Activated B cell treated with CpG ODN at 0.5 μM for 24 hours (primary cell): ENCODE measurements at regions not wholly inside any gene's neighbourhood (a gene's known extent, or its start where the extent isn't known, plus 50 kb on each side); places are given as distances from the start of the nearest gene placed in this dataset.
"Not testable (repeated sequence)": the region's sequence is repeated elsewhere in the genome, so short reads cannot be mapped to it uniquely, and the experiment has no call there.

Experiments
- ATAC-seq: fragments of 200-7000 bp; cut with Tn5 transposase; one replicate; pipeline ENCODE4 v1.10.0; 2021; ENCODE audit warnings: low read depth, mild to moderate bottlenecking, moderate library complexity
- CTCF ChIA-PET: fragments of 350-600 bp; sonication (Branson Sonifier 250); formaldehyde crosslinking; loops from one replicate; lab custom pipeline; 2021; ENCODE audit warnings: antibody characterized with exemption; lab: Charles Lee
- POLR2A ChIA-PET: fragments of 350-600 bp; sonication (Branson Sonifier 250); formaldehyde crosslinking; loops from one replicate; lab custom pipeline; 2021; ENCODE audit warnings: antibody characterized with exemption; lab: Charles Lee
- DNase-seq: peaks from one replicate; pipeline ENCODE4 v3.0.0; 2022
- H3K27ac Mint-ChIP-seq: one replicate; pipeline ENCODE4 v1.8.0; 2020; ENCODE audit warnings: mixed read lengths
- H3K27me3 Mint-ChIP-seq: one replicate; pipeline ENCODE4 v1.8.0; 2021; ENCODE audit warnings: mixed read lengths
- H3K36me3 Mint-ChIP-seq: one replicate; pipeline ENCODE4 v1.8.0; 2021; ENCODE audit warnings: low read depth, mixed read lengths
- H3K4me1 Mint-ChIP-seq: one replicate; pipeline ENCODE4 v1.8.0; 2021; ENCODE audit warnings: mixed read lengths
- H3K4me3 Mint-ChIP-seq: one replicate; pipeline ENCODE4 v1.8.0; 2020; ENCODE audit warnings: mild to moderate bottlenecking, mixed read lengths
- H3K9me3 Mint-ChIP-seq: one replicate; pipeline ENCODE4 v1.8.0; 2020; ENCODE audit warnings: mixed read lengths
- CTCF ChIP-seq: fragments of 200-600 bp; IDR thresholded peaks from one replicate; pipeline ENCODE4 v1.8.0; 2022; ENCODE audit warnings: antibody characterized with exemption, mild to moderate bottlenecking
- intact Hi-C: fragments of 100-400 bp; cut with micrococcal nuclease; formaldehyde crosslinking; loops from one replicate; pipeline ENCODE4 v1.15.1; 2024

- POLR2A ChIA-PET, result no interaction called here
- no peak for ATAC-seq
- no peaks in the 10 kb centered on the region for H3K4me1 Mint-ChIP-seq
- H3K4me3 Mint-ChIP-seq, result no peak overlapping the region
- CTCF ChIA-PET, result no interaction called here
- no peak for TF ChIP-seq CTCF
- peaks cover 2% of the 10 kb centered on the region for H3K9me3 Mint-ChIP-seq
- no peaks in the 10 kb centered on the region for H3K27me3 Mint-ChIP-seq
- no peak for DNase-seq
- H3K36me3 Mint-ChIP-seq, result no peaks in the 10 kb centered on the region
- no peak overlapping the region for H3K27ac Mint-ChIP-seq
- intact Hi-C loops, result no loop called here
These were observed 444.0 kb downstream of the OTOL1 start for GRCh38 chr3:161940621-161940965.

- no peak for TF ChIP-seq CTCF
- ATAC-seq (no peak), DNase-seq (no peak)
- Mint-ChIP-seq H3K9me3 (peaks cover 4% of the 10 kb centered on the region), H3K4me3 (no peak overlapping the region), H3K27ac (no peak overlapping the region), H3K36me3 (no peaks in the 10 kb centered on the region), H3K27me3 (no peaks in the 10 kb centered on the region), H3K4me1 (no peaks in the 10 kb centered on the region)
- ChIA-PET CTCF (no interaction called here), POLR2A (no interaction called here)
- intact Hi-C loops, result no loop called here
These were observed 445.3 kb downstream of the OTOL1 start for GRCh38 chr3:161941891-161942290.

GRCh38 chr3:161943801-161944345 lies 447.3 kb downstream of the OTOL1 start:
- H3K27ac Mint-ChIP-seq, ATAC-seq, intact Hi-C loops, H3K36me3 Mint-ChIP-seq, DNase-seq, POLR2A ChIA-PET, H3K9me3 Mint-ChIP-seq, H3K27me3 Mint-ChIP-seq, CTCF ChIA-PET, H3K4me1 Mint-ChIP-seq, H3K4me3 Mint-ChIP-seq: not testable (repeated sequence)

GRCh38 chr3:161946443-161946960 lies 449.9 kb downstream of the OTOL1 start:
- no peaks in the 10 kb centered on the region for H3K4me1 Mint-ChIP-seq
- H3K27me3 Mint-ChIP-seq, result no peaks in the 10 kb centered on the region
- H3K36me3 Mint-ChIP-seq, result no peaks in the 10 kb centered on the region
- intact Hi-C loops, result no loop called here
- POLR2A ChIA-PET, result no interaction called here
- CTCF ChIA-PET, result no interaction called here
- H3K27ac Mint-ChIP-seq, result no peak overlapping the region
- DNase-seq (no peak), ATAC-seq (no peak)
- no peak for TF ChIP-seq CTCF
- no peak overlapping the region for H3K4me3 Mint-ChIP-seq
- H3K9me3 Mint-ChIP-seq, result peaks cover 4% of the 10 kb centered on the region

- TF ChIP-seq CTCF, result no peak
- no peak for ATAC-seq
- no peaks in the 10 kb centered on the region for H3K27me3 Mint-ChIP-seq
- POLR2A ChIA-PET, result no interaction called here
- H3K9me3 Mint-ChIP-seq, result peaks cover 2% of the 10 kb centered on the region
- no peaks in the 10 kb centered on the region for H3K4me1 Mint-ChIP-seq
- intact Hi-C loops, result no loop called here
- H3K4me3 Mint-ChIP-seq, result no peak overlapping the region
- H3K27ac Mint-ChIP-seq, result no peak overlapping the region
- CTCF ChIA-PET, result no interaction called here
- no peaks in the 10 kb centered on the region for H3K36me3 Mint-ChIP-seq
- DNase-seq, result no peak
These were observed 453.8 kb downstream of the OTOL1 start for GRCh38 chr3:161950318-161950868.

- DNase-seq, result no peak
- POLR2A ChIA-PET, result no interaction called here
- Mint-ChIP-seq H3K9me3 (peaks cover 2% of the 10 kb centered on the region), H3K4me3 (no peak overlapping the region), H3K27ac (no peak overlapping the region), H3K36me3 (no peaks in the 10 kb centered on the region), H3K4me1 (no peaks in the 10 kb centered on the region), H3K27me3 (no peaks in the 10 kb centered on the region)
- intact Hi-C loops, result no loop called here
- no peak for ATAC-seq
- no peak for TF ChIP-seq CTCF
- CTCF ChIA-PET, result no interaction called here
These were observed 460.9 kb downstream of the OTOL1 start for GRCh38 chr3:161957467-161957866.
